Colonic mucosa (tissue), 4 donors: ENCODE measurements at regions not wholly inside any gene's neighbourhood (a gene's known extent, or its start where the extent isn't known, plus 50 kb on each side); places are given as distances from the start of the nearest gene placed in this dataset.
"Not testable (repeated sequence)": the region's sequence is repeated elsewhere in the genome, so short reads cannot be mapped to it uniquely, and the experiment has no call there.

Experiments
- DNase-seq: peaks from one replicate; pipeline ENCODE4 v3.0.0-alpha.2; 2020
- H3K27ac ChIP-seq: fragments of 200-600 bp; one replicate; pipeline ENCODE4 v1.8.0; 2021
- H3K27me3 ChIP-seq: fragments of 200-600 bp; one replicate; pipeline ENCODE4 v1.8.0; 2021
- H3K36me3 ChIP-seq: fragments of 200-600 bp; one replicate; pipeline ENCODE4 v1.8.0; 2021
- H3K4me1 ChIP-seq: fragments of 200-600 bp; one replicate; pipeline ENCODE4 v1.8.0; 2021; ENCODE audit warnings: mild to moderate bottlenecking
- H3K4me3 ChIP-seq: fragments of 200-600 bp; one replicate; pipeline ENCODE4 v1.8.0; 2021
- H3K9ac ChIP-seq, 2 donors: one replicate each; pipeline ENCODE4 v1.7.0; 2013; ENCODE audit warnings: control low read depth in 2 of 2, low read depth in 2 of 2, low read length in 2 of 2
- H3K9me3 ChIP-seq: fragments of 200-600 bp; one replicate; pipeline ENCODE4 v1.8.0; 2021
- CTCF ChIP-seq: fragments of 200-600 bp; IDR thresholded peaks from one replicate; pipeline ENCODE4 v1.8.0; 2022; ENCODE audit warnings: antibody characterized with exemption, mild to moderate bottlenecking
- intact Hi-C: fragments of 100-400 bp; cut with DNase I; formaldehyde crosslinking; loops from one replicate; pipeline ENCODE4 v1.14.1; 2022
- donor health status: healthy.
- donor health status: DM: no; HTN: no; CAD: no.
- donor health status: DM: no; HTN: no; CAD: no.

GRCh38 chr7:46285878-46286277, 364.8 kb upstream of the IGFBP3 start:
- intact Hi-C loops: no loop called here

GRCh38 chr7:46283852-46284251, 362.8 kb upstream of the IGFBP3 start:
- no peak overlapping the region for H3K27ac ChIP-seq
- no peak for TF ChIP-seq CTCF
- DNase-seq: no peak
- H3K9me3 ChIP-seq: no peaks in the 10 kb centered on the region
- H3K4me1 ChIP-seq: no peaks in the 10 kb centered on the region
- no peak overlapping the region for H3K9ac ChIP-seq
- no peak overlapping the region for H3K4me3 ChIP-seq
- H3K27me3 ChIP-seq: no peaks in the 10 kb centered on the region
- intact Hi-C loops: no loop called here
- no peaks in the 10 kb centered on the region for H3K36me3 ChIP-seq

More at GRCh38 chr7:46285878-46286277, 364.8 kb upstream of the IGFBP3 start:
- H3K9ac ChIP-seq: no peak overlapping the region
- no peaks in the 10 kb centered on the region for H3K4me1 ChIP-seq
- no peaks in the 10 kb centered on the region for H3K27me3 ChIP-seq
- TF ChIP-seq CTCF: no peak
- H3K4me3 ChIP-seq: no peak overlapping the region
- H3K36me3 ChIP-seq: no peaks in the 10 kb centered on the region
- no peaks in the 10 kb centered on the region for H3K9me3 ChIP-seq
- no peak for DNase-seq
- H3K27ac ChIP-seq: no peak overlapping the region

DNA sequence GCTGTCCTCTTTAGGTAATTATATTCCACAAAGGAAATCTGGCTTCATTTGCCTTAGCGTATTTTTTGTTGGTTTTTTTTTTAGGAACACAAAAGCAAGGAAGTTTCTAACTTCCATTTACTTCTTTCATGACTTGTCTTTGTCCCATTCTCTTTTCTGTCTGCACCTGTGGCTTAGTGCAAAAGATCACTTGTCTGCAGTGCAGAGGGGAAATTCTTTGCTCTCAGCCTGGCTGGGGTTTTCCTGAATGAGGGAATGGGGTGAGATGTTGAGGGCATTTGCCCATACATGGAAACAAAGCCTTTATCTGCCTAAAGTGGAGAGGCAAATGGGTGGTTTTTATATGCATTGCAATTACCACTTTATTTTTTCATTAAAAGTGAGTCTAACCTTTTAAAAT, 361.1 kb upstream of the IGFBP3 start:
- TF ChIP-seq CTCF: no peak
- intact Hi-C loops: no loop called here
- no peaks in the 10 kb centered on the region for H3K27me3 ChIP-seq
- H3K27ac ChIP-seq: no peak overlapping the region
- H3K36me3 ChIP-seq: no peaks in the 10 kb centered on the region
- H3K9me3 ChIP-seq: no peaks in the 10 kb centered on the region
- no peak overlapping the region for H3K4me3 ChIP-seq
- no peak overlapping the region for H3K9ac ChIP-seq
- H3K4me1 ChIP-seq: no peaks in the 10 kb centered on the region
- no peak for DNase-seq

DNA sequence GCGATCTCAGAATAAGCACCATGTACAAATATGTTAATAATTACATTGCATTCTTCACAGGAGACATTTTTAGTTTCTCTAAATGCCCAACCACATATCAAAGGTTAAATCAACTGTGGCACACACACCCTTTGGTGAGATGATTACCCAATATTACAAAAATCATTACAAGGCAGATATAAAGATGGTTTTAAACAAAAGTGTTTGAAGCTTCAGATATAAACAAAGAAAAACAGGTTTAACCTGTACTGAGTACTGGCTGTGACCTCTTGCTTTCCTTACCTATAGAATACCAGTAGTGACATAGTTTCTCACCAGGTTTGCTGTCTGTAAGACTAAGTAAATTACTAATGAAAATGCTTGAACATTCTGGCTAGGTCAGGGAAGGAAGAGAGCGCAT, 360.0 kb upstream of the IGFBP3 start:
- intact Hi-C loops: no loop called here
- no peak overlapping the region for H3K4me3 ChIP-seq
- no peaks in the 10 kb centered on the region for H3K9me3 ChIP-seq
- TF ChIP-seq CTCF: no peak
- DNase-seq: no peak
- no peaks in the 10 kb centered on the region for H3K27me3 ChIP-seq
- no peaks in the 10 kb centered on the region for H3K4me1 ChIP-seq
- no peak overlapping the region for H3K27ac ChIP-seq
- H3K36me3 ChIP-seq: no peaks in the 10 kb centered on the region
- H3K9ac ChIP-seq: no peak overlapping the region

DNA sequence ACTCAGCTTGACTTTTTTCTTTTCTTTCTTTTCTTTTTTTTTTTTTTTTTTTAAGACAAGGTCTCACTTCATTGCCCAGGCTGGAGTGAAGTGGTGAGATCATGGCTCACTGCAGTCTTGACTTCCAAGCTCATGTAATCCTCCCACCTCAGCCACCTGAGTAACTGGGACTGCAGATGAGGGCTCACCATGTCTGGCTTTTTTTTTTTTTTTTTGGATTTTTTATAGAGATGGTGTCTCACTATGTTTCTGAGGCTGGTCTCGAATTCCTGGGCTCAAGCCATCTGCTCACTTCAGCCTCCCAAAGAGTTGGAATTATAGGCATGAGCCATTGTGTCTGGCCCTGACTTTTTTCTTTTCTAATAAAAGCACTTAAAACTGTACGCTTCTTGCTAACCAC, 358.2 kb upstream of the IGFBP3 start:
- Histone ChIP-seq H3K4me1 (no peaks in the 10 kb centered on the region), H3K27me3 (no peaks in the 10 kb centered on the region), H3K9ac (no peak overlapping the region), H3K9me3 (no peaks in the 10 kb centered on the region), H3K4me3 (no peak overlapping the region), H3K27ac (no peak overlapping the region), H3K36me3 (no peaks in the 10 kb centered on the region)
- DNase-seq: no peak
- intact Hi-C loops: no loop called here
- TF ChIP-seq CTCF: no peak

GRCh38 chr7:46264646-46265045, 343.6 kb upstream of the IGFBP3 start:
- DNase-seq: no peak
- intact Hi-C loops: no loop called here
- TF ChIP-seq CTCF: no peak

DNA sequence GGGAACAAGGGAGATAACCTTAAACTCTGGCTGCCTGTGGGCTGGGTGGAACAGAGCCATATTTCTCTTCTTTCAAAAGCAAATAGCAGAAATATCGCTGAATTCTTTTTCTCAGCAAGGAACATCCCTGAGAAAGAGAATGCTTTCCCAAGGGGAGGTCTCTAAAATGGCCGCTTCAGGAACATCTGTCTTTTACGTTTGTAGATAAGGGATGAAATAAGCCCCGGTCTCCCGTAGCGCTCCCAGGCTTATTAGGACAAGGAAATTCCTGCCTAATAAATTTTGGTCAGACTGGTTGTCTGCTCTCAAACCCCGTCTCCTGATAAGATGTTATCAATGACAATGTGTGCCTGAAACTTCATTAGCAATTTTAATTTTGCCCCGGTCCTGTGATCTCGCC, 340.6 kb upstream of the IGFBP3 start:
- H3K27me3 ChIP-seq, H3K9me3 ChIP-seq, H3K9ac ChIP-seq, H3K27ac ChIP-seq, H3K4me1 ChIP-seq, DNase-seq, H3K4me3 ChIP-seq, intact Hi-C loops, H3K36me3 ChIP-seq: not testable (repeated sequence)

More at GRCh38 chr7:46264646-46265045, 343.6 kb upstream of the IGFBP3 start:
- H3K36me3 ChIP-seq: no peaks in the 10 kb centered on the region
- no peaks in the 10 kb centered on the region for H3K4me1 ChIP-seq
- no peaks in the 10 kb centered on the region for H3K9me3 ChIP-seq
- no peak overlapping the region for H3K9ac ChIP-seq
- no peaks in the 10 kb centered on the region for H3K27me3 ChIP-seq
- no peak overlapping the region for H3K4me3 ChIP-seq
- no peak overlapping the region for H3K27ac ChIP-seq
